ENCODE measurements at regions not wholly inside any gene's neighbourhood (a gene's known extent, or its start where the extent isn't known, plus 50 kb on each side); places are given as distances from the start of the nearest gene placed in this dataset.

- TF ChIP-seq, protein P1, sequence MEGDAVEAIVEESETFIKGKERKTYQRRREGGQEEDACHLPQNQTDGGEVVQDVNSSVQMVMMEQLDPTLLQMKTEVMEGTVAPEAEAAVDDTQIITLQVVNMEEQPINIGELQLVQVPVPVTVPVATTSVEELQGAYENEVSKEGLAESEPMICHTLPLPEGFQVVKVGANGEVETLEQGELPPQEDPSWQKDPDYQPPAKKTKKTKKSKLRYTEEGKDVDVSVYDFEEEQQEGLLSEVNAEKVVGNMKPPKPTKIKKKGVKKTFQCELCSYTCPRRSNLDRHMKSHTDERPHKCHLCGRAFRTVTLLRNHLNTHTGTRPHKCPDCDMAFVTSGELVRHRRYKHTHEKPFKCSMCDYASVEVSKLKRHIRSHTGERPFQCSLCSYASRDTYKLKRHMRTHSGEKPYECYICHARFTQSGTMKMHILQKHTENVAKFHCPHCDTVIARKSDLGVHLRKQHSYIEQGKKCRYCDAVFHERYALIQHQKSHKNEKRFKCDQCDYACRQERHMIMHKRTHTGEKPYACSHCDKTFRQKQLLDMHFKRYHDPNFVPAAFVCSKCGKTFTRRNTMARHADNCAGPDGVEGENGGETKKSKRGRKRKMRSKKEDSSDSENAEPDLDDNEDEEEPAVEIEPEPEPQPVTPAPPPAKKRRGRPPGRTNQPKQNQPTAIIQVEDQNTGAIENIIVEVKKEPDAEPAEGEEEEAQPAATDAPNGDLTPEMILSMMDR (IDR thresholded peaks at IDR 0.05; ENCODE audit: low read depth, low read length) = no peak
- no peak overlapping the region for H3K4me3 ChIP-seq (ENCODE audit: low read depth, low read length)
These were observed 343.9 kb upstream of the NOCT start for GRCh38 chr4:138671606-138672084.

DNA sequence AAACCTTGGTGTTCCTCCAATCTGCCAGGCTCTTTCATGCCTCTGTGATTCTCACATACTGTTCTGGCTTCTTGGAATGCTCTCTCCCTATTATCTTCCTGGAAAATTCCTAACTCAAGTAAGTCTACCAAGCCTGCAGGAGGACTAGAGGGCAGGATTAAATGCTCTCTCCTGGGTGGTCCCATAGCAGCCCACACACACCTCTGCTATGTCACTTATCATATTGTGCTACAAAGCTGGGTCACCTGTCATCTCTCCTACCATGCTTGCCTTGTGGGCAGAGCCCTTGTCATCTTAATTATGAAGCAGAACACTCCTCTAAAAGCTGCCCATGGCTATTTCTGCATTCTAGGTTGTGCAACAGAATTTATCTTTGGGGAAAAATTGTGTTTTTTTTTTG, 344.5 kb upstream of the NOCT start:
- TF ChIP-seq, protein P1 (IDR thresholded peaks at IDR 0.05; ENCODE audit: low read depth, low read length) = no peak
- no peak overlapping the region for H3K4me3 ChIP-seq (ENCODE audit: low read depth, low read length)

DNA sequence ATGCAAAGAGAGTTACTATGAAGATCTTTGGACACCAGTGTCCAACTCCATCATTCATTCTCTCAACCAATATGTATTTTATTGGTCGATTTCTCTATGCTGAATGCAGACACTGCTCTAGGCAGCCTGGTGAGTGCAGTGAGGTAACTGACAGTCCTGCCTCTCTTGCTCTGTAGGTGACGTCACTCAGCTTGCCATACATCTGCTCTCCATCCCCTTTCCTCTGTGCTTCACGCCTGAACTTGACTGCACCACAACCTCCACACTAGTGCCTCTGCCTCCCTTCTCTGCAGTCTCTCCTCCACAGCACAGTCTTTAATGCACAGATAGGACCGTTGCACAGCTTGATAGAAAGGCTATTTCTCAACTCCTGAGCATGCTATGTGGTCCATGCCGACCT, 344.9 kb upstream of the NOCT start:
- no peak overlapping the region for H3K4me3 ChIP-seq (ENCODE audit: low read depth, low read length)
- TF ChIP-seq, protein P1 (IDR thresholded peaks at IDR 0.05; ENCODE audit: low read depth, low read length) = no peak

GRCh38 chr4:138669479-138670315, 345.9 kb upstream of the NOCT start:
- H3K4me3 ChIP-seq (ENCODE audit: low read depth, low read length) = no peak overlapping the region
- TF ChIP-seq, protein P1 (IDR thresholded peaks at IDR 0.05; ENCODE audit: low read depth, low read length) = no peak

DNA sequence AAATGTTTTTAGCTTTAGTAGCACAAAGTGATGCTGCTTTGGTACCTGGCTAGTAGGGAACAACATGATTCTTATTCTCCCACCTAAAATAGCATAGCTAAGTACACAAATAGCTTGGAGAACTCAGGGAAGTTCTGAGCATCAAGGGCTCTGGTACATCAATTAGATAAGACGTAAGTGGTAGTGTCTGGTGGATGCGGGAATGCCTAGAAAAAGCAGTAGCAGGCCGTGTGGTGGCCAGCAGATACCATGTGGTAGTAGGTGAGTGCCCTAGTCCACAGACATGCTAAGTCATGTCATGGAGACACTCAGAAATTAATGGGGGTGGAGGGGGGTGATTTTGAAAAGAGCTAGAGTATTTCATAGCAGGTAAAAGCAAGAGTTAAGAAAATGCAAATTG, 347.3 kb upstream of the NOCT start:
- TF ChIP-seq, protein P1 (IDR thresholded peaks at IDR 0.05; ENCODE audit: low read depth, low read length) = no peak

GRCh38 chr4:138666366-138666765, 349.2 kb upstream of the NOCT start:
- TF ChIP-seq, protein P1 (IDR thresholded peaks at IDR 0.05; ENCODE audit: low read depth, low read length) = no peak

More for the DNA sequence above, 347.3 kb upstream of the NOCT start:
- H3K4me3 ChIP-seq (ENCODE audit: low read depth, low read length) = no peak overlapping the region

GRCh38 chr4:138665851-138666250, 349.7 kb upstream of the NOCT start:
- no peak overlapping the region for H3K4me3 ChIP-seq (ENCODE audit: low read depth, low read length)
- TF ChIP-seq, protein P1 (IDR thresholded peaks at IDR 0.05; ENCODE audit: low read depth, low read length) = no peak

More at GRCh38 chr4:138666366-138666765, 349.2 kb upstream of the NOCT start:
- no peak overlapping the region for H3K4me3 ChIP-seq (ENCODE audit: low read depth, low read length)
